ENCODE measurements at regions not wholly inside any gene's neighbourhood (a gene's known extent, or its start where the extent isn't known, plus 50 kb on each side); places are given as distances from the start of the nearest gene placed in this dataset.

DNA sequence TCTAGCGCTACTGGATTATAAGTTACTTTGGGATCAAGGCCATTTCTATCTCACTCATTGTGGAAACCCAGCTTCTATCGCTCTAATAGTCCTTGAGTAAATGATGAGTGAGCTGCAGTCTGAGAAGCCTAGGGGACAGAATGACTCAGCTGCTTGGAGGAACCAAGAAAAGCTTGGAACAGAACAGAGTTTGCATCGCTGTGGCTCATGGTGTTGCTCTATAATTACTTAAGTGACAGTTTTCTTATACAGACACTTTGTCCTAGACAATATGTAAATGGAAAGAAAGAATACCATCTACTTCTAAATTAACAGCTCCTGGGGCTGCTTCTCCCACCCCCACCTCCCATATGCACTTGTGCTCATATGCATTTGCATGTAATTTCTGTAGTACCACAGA, 156.9 kb downstream of the SLIT2 start:
- DNase-seq, result no peak

DNA sequence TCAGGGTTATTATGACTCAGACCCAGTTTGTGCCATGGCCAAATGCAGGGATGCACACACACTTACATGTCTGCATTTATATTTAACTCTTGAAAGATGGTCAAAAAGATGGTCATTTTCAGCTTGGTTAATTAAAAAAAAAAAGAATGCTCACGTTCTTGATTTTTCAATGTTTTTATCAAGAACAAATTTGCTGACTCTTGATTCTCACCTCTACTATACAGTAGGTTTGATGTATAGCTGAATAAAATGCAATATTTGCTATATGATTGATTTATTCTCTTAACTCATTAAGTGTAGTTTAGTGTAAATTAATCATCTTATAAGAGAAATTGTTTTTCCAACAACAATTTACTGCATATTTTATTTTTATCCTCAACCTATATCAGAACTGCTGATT, 160.4 kb downstream of the SLIT2 start:
- no peak for DNase-seq

GRCh38 chr4:20416800-20417199, 165.1 kb downstream of the SLIT2 start:
- DNase-seq, result no peak

DNA sequence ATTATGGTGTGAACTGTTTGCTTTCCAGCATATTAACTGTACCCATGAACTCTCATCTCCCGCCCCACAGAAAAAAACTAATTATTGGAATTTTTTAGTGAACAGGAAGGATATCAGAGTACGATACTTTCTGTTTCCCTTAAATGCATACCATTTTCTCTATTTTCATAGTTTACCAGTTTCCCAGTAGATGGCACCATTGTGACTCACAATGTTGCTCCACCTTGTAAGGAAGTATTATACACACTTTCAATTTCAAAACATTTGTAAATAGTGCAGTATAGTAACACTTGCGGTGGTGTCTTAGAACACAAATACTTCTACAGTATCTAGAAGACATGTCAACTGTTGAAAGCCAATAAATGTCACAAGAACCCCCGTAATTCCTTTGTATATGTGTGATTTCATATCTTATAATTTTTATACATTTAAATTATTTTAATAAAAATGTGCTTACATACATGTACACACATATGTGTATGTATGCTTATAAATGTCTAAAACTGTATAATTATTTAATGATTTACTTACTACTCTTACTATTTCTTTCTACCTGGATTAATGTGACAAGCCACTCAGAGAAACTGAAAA, 167.3 kb downstream of the SLIT2 start:
- peak; percentile 56 for DNase-seq

GRCh38 chr4:20420916-20421602, 169.4 kb downstream of the SLIT2 start:
- no peak for DNase-seq

- no peak for DNase-seq
Measured at GRCh38 chr4:20421603-20421985, 169.9 kb downstream of the SLIT2 start.

- peak; percentile 52 for DNase-seq
Measured at GRCh38 chr4:20422398-20422797, 170.7 kb downstream of the SLIT2 start.

- DNase-seq, result no peak
Measured at GRCh38 chr4:20423420-20423819, 171.7 kb downstream of the SLIT2 start.

- no peak for DNase-seq
Measured at GRCh38 chr4:20426028-20426427, 174.3 kb downstream of the SLIT2 start.

DNA sequence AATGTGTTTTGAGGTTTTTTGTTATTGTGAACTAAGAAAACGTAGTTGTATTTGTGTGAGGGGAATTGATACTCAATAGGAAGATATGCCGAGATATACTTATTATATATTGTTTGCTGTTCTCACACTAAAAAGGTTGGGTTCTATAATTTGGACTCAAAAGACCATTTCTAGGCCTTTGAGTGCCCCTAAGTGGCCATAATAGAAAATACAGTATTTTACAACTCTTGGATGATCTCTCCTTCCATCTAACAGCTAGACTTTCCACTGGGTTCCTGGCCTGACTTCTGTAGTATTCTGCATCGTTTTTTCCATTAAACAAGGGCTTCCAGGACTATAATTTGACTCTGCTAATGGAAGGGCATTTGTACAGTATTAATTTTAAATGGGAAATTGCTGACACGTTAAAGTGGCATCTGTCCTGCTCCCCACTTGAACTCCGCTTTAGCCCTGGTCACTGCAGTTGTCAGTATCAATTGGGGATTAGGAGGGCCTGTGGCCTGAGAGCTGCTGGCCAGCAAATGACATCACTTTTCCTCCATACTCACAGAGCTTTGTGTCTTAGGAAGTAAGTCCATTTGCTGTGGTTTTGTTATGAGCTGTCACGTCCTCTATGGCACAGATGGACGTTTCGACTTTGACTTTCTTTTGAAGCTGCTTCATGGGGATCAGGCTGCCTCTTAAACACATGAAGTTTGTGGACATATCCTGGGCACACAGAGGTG, 176.9 kb downstream of the SLIT2 start:
- no peak for DNase-seq

DNA sequence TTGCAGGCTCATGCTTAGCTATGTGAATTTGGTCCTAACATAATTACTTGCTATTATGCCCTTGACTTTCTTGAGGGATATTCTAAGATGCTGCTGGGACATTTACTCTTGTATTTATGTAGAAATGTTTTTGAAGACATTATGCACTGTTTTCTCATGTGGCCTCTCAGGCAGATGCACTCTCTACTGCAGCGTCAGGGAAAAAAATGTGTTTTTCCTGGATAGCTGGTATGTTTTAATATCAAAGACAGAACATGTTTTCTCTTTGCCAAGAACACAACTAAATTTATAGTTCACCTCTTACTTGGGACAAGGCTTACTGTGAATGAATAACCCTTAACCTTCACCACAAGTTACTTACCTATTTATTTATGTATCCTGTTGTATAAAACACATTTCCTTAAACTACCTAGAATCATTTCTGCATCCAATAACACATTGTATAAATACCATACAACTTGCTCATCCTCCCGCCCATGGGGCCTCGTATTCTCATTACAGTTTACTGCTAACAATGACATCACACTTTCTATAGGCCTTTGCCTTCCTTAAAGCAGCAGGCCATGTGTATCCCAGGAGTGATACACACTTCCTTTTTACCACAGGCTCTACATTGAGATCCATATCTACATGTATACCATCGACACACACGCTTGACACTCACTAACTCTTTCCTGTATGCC, 178.7 kb downstream of the SLIT2 start:
- DNase-seq, result no peak

- no peak for DNase-seq
Measured at GRCh38 chr4:20431543-20431951, 179.8 kb downstream of the SLIT2 start.

DNA sequence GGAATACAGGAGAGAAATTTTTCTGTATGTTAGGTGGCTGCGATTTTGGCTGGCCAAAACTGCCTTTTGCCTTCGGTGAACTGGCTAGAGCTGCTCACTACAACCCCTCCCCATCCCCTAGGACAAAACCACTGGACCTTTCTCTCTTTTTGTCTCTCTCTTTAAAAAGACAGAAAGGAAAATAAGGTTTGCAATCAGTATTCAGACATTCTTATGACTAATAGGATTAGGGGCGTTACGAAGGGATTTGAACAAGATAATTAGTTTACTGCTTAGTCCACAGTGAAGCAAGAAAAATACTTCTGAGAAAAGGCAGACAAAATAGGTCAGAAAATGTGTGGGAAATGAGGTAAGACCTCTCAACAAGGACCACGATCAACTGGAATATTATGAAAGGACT, 180.4 kb downstream of the SLIT2 start:
- DNase-seq, result no peak

GRCh38 chr4:20433097-20433705, 181.5 kb downstream of the SLIT2 start:
- DNase-seq, result no peak

- no peak for DNase-seq
Measured at GRCh38 chr4:20440170-20440569, 188.5 kb downstream of the SLIT2 start.

DNA sequence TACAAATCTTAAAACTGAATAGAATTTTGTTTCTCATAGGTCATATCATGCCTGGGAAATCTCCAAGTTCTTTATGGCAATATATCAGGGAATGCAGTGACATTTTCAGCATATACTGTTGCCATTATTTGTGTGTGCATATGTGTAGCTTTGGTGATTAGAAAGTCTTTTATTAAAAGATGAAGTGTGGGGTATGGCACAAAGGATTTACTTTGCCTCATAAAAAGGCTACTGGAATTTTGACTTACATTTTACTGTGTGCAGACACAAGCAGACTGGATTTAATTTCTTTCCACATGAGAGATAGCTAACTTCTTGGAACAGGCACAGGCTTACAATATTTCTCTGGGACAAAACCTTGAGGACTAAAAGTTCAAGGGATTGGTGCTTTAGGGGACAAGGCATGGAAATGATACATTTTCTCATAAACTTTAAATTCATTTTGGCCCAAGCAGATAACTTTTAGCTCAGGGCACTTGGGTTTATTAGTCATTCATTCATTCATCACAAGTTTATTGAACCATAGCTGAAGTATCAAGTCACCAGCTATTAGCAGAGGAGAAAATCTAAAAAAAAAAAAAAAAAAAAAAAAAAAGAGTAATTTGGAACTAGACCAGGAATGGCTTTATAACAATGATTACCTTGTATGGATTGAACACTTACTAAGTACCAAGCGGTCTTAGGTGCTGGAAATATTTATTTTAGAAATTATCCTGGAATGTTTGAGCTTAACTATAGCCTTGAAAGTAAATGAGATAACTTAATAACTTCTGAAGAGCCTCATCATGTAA, 191.5 kb downstream of the SLIT2 start:
- DNase-seq, result no peak

- DNase-seq, result no peak
Measured at GRCh38 chr4:20444599-20445337, 193.1 kb downstream of the SLIT2 start.

DNA sequence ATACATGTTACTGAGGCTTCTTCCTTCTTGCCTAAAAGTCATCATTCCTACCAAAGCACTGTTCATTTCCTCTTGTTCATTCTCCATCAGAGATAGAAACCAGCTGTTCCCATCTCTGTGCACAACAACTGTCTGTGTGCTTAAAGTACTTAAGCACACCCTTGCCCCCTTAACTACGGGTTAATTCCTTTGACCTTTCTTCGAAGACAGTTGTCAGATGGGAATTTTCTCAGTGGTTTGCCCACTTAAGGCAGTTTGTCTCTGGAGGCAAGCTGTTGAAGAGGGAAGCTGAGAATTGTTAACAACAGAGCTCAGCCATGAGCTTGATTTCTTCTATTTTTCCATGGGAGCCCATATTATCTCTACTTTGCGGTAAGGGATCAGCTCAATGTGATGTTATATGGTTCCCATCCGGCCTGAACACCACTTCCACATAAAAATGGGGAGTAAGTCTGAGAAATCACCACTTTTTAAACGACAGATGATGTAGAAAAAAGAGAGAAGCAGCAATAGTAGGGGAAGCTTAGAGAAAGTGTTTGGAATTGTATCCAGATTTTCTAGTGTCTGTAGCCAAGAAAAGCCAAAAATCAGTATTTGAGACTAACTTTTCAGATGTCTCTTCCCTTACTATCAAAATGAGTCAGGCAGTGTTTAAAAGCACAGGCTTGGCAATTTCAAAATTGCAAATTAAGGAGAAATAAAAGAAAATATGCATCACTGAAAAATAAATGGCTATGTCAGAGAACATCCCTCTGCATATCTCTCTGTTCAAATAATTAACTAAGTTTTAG, 194.4 kb downstream of the SLIT2 start:
- no peak for DNase-seq

- DNase-seq, result no peak
Measured at GRCh38 chr4:20447103-20447502, 195.4 kb downstream of the SLIT2 start.

- no peak for DNase-seq
Measured at GRCh38 chr4:20451986-20452385, 200.3 kb downstream of the SLIT2 start.

DNA sequence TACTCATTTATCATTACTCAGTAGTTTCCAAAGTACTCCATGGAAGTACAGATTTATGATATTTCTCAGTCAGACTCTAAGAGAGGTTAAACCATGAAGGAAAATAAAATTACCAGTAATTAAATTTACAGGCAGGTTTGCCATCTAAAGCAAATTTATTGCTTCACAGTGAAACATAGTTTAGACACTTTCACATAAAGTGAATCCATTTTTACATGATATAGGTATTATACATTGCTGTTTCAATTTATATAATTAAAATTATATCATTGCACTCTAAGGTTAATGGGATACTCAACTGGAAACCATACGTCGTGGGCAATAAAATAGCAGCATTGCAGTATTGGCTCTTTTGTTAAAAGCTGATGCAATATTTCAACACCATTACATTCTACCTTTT, 202.8 kb downstream of the SLIT2 start:
- no peak for DNase-seq
